ENCODE measurements at regions not wholly inside any gene's neighbourhood (a gene's known extent, or its start where the extent isn't known, plus 50 kb on each side); places are given as distances from the start of the nearest gene placed in this dataset.

DNA sequence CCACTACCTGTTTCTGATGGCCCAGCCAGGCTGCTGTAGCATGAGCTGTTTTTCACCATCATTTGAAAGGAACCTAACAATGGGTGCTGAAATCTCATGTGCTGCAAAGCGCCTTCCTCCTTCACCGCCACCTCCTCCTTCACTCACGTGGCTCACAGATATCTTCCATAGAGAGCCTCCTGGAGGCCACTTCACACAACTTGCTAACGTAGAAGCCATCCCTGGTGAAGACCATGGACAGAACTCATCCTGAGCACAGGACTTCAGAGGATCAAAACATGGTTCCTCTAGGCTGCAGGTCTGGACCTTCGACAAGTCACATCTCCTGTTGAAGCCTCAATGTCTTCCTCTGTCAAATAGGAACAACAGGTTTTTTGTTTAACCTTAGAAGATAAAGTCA, 155.5 kb upstream of the RAD23B start:
- Histone ChIP-seq H3K36me3 (ENCODE audit: control insufficient read depth, insufficient read depth, low read length) (no peaks in the 10 kb centered on the region), H3K4me1 (ENCODE audit: control insufficient read depth, insufficient read depth, low read length) (no peaks in the 10 kb centered on the region), H3K27me3 (ENCODE audit: control insufficient read depth, insufficient read depth, low read length) (peaks cover 2% of the 10 kb centered on the region), H3K4me3 (ENCODE audit: low read length) (no peak overlapping the region), H3K9ac (ENCODE audit: low read length) (no peak overlapping the region), H3K27ac (ENCODE audit: low read depth, low read length) (no peak overlapping the region)

DNA sequence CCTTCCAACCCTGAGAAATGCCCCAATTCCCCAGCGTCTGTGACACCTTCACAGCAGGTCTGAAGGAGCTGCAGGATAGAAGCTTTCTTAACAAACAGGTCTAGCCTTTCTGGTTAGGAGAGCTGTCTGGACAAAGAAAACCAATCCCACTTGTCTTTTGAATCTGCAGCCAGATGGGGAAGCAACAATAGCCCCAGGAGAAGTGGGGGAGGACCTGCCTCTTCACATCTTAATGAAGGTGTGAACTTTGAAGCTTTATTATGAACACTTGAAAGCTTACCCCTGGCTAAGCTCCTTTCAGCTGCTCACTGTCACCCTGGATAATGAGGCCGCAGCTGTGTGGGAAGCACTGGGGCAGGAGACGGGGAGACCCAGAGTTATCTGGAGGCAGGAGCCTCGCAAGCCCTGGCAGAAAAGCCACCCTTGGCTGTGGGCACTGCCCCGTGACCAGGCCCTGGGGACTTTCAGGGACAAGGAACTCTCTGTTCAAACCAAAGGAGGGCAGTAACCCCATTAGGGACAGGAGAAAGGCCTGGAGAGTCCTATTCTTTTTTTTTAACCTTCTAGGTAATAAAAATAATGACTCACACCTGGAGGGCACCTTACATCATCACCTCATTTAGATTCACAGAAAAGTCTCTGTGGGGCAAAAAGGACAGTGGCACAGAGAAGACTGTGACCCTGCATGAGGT, 151.8 kb upstream of the RAD23B start:
- H3K27ac ChIP-seq (ENCODE audit: low read depth, low read length), result no peak overlapping the region

DNA sequence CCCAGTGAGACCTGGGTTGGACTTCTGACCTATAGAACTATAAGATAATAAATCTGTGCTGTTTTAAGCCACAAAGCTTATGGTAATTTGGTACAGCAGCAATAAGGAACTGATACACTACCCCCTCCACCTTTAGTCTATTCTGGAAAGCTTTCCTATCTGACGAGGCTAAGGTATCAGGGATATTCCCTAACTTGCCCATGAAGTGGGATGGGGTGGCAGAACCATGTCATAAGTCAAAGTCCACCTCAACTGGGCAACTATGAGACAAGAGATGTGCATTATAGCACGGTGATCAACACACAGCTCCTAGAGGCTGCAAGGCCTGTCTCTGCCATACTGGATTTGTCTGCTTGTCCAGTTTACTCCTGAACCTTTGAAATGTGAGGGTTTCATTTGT, 146.8 kb upstream of the RAD23B start:
- H3K4me3 ChIP-seq (ENCODE audit: low read length), result no peak overlapping the region
- H3K27me3 ChIP-seq (ENCODE audit: control insufficient read depth, insufficient read depth, low read length), result peaks cover 2% of the 10 kb centered on the region
- no peak overlapping the region for H3K9ac ChIP-seq (ENCODE audit: low read length)
- no peak overlapping the region for H3K27ac ChIP-seq (ENCODE audit: low read depth, low read length)
- no peaks in the 10 kb centered on the region for H3K4me1 ChIP-seq (ENCODE audit: control insufficient read depth, insufficient read depth, low read length)
- H3K36me3 ChIP-seq (ENCODE audit: control insufficient read depth, insufficient read depth, low read length), result no peaks in the 10 kb centered on the region

More for the DNA sequence above, 151.8 kb upstream of the RAD23B start:
- Histone ChIP-seq H3K36me3 (ENCODE audit: control insufficient read depth, insufficient read depth, low read length) (no peaks in the 10 kb centered on the region), H3K9ac (ENCODE audit: low read length) (no peak overlapping the region), H3K4me1 (ENCODE audit: control insufficient read depth, insufficient read depth, low read length) (no peaks in the 10 kb centered on the region), H3K27me3 (ENCODE audit: control insufficient read depth, insufficient read depth, low read length) (peaks cover 2% of the 10 kb centered on the region), H3K4me3 (ENCODE audit: low read length) (no peak overlapping the region)

DNA sequence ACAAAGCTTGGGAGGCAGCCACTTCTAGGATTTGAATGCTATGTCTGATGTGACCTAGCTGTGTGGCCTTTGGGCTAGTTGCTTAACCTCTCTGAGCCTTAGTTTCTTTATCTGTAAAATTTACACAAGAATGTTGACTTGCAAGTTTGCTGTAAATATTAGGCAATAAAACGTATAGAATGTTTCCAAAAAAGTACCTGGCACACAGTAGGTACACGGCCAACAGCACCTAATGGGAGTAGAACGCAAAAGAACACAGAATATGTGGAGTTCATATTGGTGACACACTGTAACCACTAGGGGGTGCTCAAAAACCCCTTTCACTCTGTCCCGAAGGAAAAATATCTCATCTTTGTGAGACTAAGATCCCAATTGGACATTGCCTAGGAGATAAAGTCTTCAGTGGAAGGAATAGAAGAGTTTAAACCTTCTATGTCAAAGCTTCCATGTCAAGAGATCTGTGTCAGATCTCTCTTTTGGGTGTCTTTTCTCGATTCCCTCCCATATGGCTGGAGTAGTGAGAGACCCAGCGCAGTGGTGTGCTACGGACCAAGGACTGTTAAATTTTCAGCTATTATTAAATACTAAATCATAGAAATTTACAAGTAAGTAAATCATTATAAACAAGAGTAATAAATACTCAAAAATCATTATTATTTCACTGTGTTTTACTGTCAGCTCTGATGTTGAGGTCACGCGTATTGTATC, 145.4 kb upstream of the RAD23B start:
- H3K9ac ChIP-seq (ENCODE audit: low read length), result no peak overlapping the region
- H3K27ac ChIP-seq (ENCODE audit: low read depth, low read length), result no peak overlapping the region
- H3K4me3 ChIP-seq (ENCODE audit: low read length), result no peak overlapping the region
- no peaks in the 10 kb centered on the region for H3K27me3 ChIP-seq (ENCODE audit: control insufficient read depth, insufficient read depth, low read length)
- no peaks in the 10 kb centered on the region for H3K4me1 ChIP-seq (ENCODE audit: control insufficient read depth, insufficient read depth, low read length)
- H3K36me3 ChIP-seq (ENCODE audit: control insufficient read depth, insufficient read depth, low read length), result no peaks in the 10 kb centered on the region

DNA sequence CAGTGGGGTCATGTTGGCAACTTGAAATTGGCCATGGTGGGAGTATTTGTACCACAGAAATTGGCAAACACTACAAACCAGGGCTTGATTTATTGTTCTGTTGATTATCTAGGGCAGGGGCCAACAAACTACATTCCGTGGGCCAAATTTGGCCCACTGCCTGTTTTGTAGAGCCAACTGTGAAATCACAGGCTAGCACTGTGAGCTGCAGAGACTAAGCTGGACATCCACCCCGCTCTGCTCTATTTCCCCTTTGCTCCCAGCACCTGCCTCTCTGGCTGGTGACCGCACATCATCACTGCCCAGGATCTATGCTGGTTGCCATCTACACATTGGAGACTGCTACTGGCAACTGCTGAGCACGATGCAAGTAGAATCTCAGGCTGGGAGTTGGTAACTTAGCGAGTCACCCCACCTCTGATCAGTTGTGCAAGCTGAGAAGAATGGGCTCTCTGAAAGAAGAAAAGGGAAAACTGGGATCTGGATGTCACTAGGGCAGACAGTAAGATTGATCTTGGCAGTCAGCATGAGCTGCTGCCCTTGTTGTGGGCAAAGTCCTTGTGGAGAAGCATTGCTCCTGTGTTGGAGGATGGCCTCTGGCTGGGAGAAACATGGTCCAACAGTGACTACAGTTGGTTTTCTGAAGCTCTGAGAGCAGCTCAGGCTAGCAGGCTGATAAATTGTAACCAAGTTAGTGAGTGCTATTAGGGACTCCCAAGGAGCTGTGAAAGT, 144.7 kb upstream of the RAD23B start:
- H3K9ac ChIP-seq (ENCODE audit: low read length), result no peak overlapping the region
- H3K27me3 ChIP-seq (ENCODE audit: control insufficient read depth, insufficient read depth, low read length), result no peaks in the 10 kb centered on the region
- peaks cover 4% of the 10 kb centered on the region for H3K4me1 ChIP-seq (ENCODE audit: control insufficient read depth, insufficient read depth, low read length)
- no peaks in the 10 kb centered on the region for H3K36me3 ChIP-seq (ENCODE audit: control insufficient read depth, insufficient read depth, low read length)
- H3K27ac ChIP-seq (ENCODE audit: low read depth, low read length), result no peak overlapping the region
- no peak overlapping the region for H3K4me3 ChIP-seq (ENCODE audit: low read length)

DNA sequence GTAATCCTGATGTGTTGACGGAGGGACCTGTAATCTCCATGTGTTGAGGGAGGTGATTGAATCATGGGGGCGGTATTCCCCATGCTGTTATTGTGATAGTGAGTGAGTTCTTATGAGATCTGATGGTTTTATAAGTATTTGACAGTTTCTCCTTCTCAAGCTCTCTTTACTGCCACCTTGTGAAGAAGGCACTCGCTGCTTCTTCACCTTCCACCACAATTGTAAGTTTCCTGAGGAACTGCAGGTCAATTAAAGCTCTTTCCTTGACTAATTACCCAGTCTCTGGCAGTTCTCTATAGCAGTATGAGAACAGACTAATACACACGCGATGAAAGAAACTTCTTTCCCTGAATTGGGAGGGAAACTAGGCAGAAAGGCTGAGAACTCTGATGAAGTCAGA, 141.1 kb upstream of the RAD23B start:
- Histone ChIP-seq H3K27me3 (ENCODE audit: control insufficient read depth, insufficient read depth, low read length) (no peaks in the 10 kb centered on the region), H3K36me3 (ENCODE audit: control insufficient read depth, insufficient read depth, low read length) (no peaks in the 10 kb centered on the region), H3K27ac (ENCODE audit: low read depth, low read length) (no peak overlapping the region), H3K9ac (ENCODE audit: low read length) (no peak overlapping the region), H3K4me1 (ENCODE audit: control insufficient read depth, insufficient read depth, low read length) (peaks cover 4% of the 10 kb centered on the region), H3K4me3 (ENCODE audit: low read length) (no peak overlapping the region)

DNA sequence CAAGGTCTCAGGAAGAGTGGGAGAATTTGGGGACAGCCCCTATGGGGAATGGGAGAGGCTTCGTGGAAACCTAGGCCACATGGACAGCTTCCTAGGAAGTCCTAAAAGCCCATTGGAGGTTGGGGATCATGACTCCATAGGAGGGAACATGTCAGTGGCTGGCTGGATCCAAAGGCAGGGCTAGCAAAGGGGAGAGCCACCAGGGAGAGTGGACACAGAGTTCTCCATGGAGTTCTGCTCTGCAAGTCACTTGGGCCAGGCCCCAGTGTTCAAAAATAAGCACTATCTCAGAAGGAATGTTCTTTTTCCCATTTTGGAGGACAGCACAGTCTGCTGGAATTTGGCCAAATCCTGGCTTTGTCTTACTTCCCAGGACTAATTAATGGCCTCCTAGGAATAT, 140.6 kb upstream of the RAD23B start:
- no peaks in the 10 kb centered on the region for H3K27me3 ChIP-seq (ENCODE audit: control insufficient read depth, insufficient read depth, low read length)

DNA sequence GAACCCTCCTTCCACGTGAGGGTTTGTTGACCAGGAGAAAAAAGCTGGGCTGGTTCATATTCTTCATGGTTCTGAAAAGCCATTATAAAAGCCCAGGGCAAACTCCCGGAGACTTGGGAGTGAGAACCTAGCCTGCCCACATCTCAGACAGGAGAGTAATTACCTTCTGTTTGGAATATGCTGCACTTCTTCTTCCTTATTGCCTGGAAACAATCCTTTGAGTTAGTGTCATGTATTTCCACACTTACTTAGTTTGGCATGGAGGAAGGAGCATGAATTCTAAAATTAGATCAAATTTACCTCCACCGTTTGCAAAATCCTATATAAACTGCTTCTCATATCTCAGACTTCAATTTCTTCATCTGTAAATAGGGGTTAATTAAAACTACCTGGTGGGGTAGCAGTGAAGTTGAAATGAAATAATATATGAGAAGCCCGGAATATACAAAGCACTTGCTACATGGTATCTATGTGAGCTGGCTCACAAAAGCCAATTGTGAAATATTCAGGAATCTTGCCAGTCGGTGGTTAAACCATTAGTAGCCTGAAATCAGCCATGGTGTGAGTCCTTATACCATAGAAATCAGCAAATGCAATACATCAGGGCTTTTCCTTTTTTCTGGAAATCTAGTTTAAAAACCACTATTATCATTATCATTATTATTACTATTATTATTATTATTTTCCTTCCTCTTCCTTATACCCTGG, 140.0 kb upstream of the RAD23B start:
- Histone ChIP-seq H3K4me1 (ENCODE audit: control insufficient read depth, insufficient read depth, low read length) (peaks cover 4% of the 10 kb centered on the region), H3K4me3 (ENCODE audit: low read length) (no peak overlapping the region), H3K27ac (ENCODE audit: low read depth, low read length) (no peak overlapping the region), H3K9ac (ENCODE audit: low read length) (no peak overlapping the region), H3K36me3 (ENCODE audit: control insufficient read depth, insufficient read depth, low read length) (no peaks in the 10 kb centered on the region), H3K27me3 (ENCODE audit: control insufficient read depth, insufficient read depth, low read length) (no peaks in the 10 kb centered on the region)

More for the DNA sequence above, 140.6 kb upstream of the RAD23B start:
- Histone ChIP-seq H3K4me3 (ENCODE audit: low read length) (no peak overlapping the region), H3K4me1 (ENCODE audit: control insufficient read depth, insufficient read depth, low read length) (peaks cover 4% of the 10 kb centered on the region), H3K36me3 (ENCODE audit: control insufficient read depth, insufficient read depth, low read length) (no peaks in the 10 kb centered on the region), H3K27ac (ENCODE audit: low read depth, low read length) (no peak overlapping the region), H3K9ac (ENCODE audit: low read length) (no peak overlapping the region)

DNA sequence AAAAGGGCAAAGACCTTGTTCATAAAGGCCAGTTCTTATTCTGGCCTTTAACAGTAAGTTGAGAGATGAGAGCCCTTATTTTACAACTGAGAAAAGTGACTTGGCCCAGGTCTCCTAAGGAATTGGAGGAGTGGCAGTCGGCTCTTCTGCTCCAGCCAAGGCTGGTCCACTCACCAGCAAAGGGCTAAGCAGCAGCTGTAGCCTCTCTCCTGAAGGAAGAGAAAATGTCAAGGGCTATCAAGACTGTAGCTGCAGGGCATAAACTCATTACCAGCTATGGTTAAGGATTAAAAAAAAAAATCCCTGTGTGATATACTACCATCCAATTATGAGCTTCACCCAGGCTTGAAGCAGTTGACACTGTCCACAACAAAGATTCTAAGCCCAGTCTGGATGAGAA, 138.6 kb upstream of the RAD23B start:
- no peaks in the 10 kb centered on the region for H3K27me3 ChIP-seq (ENCODE audit: control insufficient read depth, insufficient read depth, low read length)
- H3K9ac ChIP-seq (ENCODE audit: low read length), result no peak overlapping the region
- H3K27ac ChIP-seq (ENCODE audit: low read depth, low read length), result no peak overlapping the region
- H3K4me3 ChIP-seq (ENCODE audit: low read length), result no peak overlapping the region
- H3K4me1 ChIP-seq (ENCODE audit: control insufficient read depth, insufficient read depth, low read length), result peaks cover 4% of the 10 kb centered on the region
- H3K36me3 ChIP-seq (ENCODE audit: control insufficient read depth, insufficient read depth, low read length), result no peaks in the 10 kb centered on the region

DNA sequence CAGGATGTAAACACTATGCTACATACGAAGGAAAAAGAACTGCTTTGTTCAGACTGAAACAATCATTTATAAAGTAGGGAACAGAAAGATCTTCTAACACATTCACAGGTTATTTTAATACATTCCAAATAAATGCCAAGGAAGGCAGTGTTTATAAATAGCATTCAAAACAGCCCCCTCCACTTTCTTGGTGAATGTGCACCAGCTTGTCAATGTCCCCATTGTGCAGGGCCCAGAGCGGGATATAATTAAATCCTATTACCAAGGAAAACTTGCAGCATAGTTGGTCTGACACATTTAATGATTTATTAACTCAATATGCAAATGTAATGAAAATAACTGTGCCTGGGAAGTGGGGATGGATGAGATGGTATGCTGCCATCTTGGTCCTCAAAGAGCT, 135.9 kb upstream of the RAD23B start:
- H3K9ac ChIP-seq (ENCODE audit: low read length), result no peak overlapping the region
- H3K36me3 ChIP-seq (ENCODE audit: control insufficient read depth, insufficient read depth, low read length), result no peaks in the 10 kb centered on the region
- H3K27ac ChIP-seq (ENCODE audit: low read depth, low read length), result no peak overlapping the region
- peaks cover 4% of the 10 kb centered on the region for H3K4me1 ChIP-seq (ENCODE audit: control insufficient read depth, insufficient read depth, low read length)
- no peak overlapping the region for H3K4me3 ChIP-seq (ENCODE audit: low read length)
- no peaks in the 10 kb centered on the region for H3K27me3 ChIP-seq (ENCODE audit: control insufficient read depth, insufficient read depth, low read length)

DNA sequence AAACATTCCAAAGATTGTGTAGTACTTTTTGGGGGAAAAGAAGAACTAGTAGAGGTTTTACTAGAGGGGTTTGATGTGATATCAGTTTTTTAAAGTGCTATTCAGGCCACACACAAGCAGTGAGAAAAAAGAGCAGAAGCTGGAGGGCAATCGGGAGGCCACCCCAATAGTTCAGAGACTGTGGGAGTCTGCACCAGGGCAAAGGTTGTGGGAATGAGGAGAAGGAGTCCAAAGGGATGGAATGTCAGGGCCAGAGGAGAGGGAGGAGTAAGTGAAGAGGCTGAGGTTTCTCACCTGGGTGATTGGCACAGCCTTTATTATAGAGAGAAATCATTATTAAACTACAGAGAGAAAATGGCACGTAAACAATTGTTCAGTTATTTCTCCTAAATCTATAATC, 134.9 kb upstream of the RAD23B start:
- Histone ChIP-seq H3K4me3 (ENCODE audit: low read length) (no peak overlapping the region), H3K27me3 (ENCODE audit: control insufficient read depth, insufficient read depth, low read length) (no peaks in the 10 kb centered on the region), H3K36me3 (ENCODE audit: control insufficient read depth, insufficient read depth, low read length) (no peaks in the 10 kb centered on the region), H3K9ac (ENCODE audit: low read length) (no peak overlapping the region), H3K4me1 (ENCODE audit: control insufficient read depth, insufficient read depth, low read length) (no peaks in the 10 kb centered on the region), H3K27ac (ENCODE audit: low read depth, low read length) (no peak overlapping the region)

DNA sequence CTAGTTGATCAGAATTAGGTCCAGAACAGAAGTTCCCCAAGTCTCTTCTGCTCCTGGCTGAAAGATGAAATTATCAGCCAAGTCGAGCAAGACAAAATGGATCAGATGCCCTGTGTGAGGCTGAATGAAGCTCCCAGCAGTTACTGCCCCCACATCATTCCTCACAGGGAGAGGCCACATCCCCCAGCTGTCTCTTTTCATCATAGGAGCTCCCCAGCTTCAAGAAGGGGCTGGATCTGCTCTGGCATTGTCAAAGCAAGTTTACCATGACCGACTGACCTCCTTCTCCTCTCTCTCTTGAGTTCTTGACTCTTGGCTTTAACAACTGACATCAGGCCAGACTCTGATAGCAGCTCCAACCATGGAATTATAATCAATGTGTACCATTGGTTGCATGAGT, 133.3 kb upstream of the RAD23B start:
- H3K27me3 ChIP-seq (ENCODE audit: control insufficient read depth, insufficient read depth, low read length), result no peaks in the 10 kb centered on the region
- H3K4me1 ChIP-seq (ENCODE audit: control insufficient read depth, insufficient read depth, low read length), result no peaks in the 10 kb centered on the region

More for the DNA sequence above, 133.3 kb upstream of the RAD23B start:
- Histone ChIP-seq H3K27ac (ENCODE audit: low read depth, low read length) (no peak overlapping the region), H3K9ac (ENCODE audit: low read length) (no peak overlapping the region), H3K4me3 (ENCODE audit: low read length) (no peak overlapping the region), H3K36me3 (ENCODE audit: control insufficient read depth, insufficient read depth, low read length) (no peaks in the 10 kb centered on the region)
